HEK293T (cell line): ENCODE measurements at regions not wholly inside any gene's neighbourhood (a gene's known extent, or its start where the extent isn't known, plus 50 kb on each side); places are given as distances from the start of the nearest gene placed in this dataset.
"Not testable (repeated sequence)": the region's sequence is repeated elsewhere in the genome, so short reads cannot be mapped to it uniquely, and the experiment has no call there.

Experiments used
- ARNT ChIP-seq: fragments of 450-650 bp; IDR thresholded peaks from 2 replicates; pipeline ENCODE4 v1.6.1; 2017; ENCODE audit warnings: mild to moderate bottlenecking
- FOXA1 ChIP-seq: fragments of 450-650 bp; IDR thresholded peaks from 2 replicates; pipeline ENCODE4 v1.6.1; 2016; ENCODE audit warnings: mild to moderate bottlenecking
- FOXM1 ChIP-seq: fragments of 450-650 bp; IDR thresholded peaks from 2 replicates; pipeline ENCODE4 v1.6.1; 2017; ENCODE audit warnings: mild to moderate bottlenecking, borderline replicate concordance
- HDGF ChIP-seq: fragments of 450-650 bp; IDR thresholded peaks from 2 replicates; pipeline ENCODE4 v1.6.1; 2017; ENCODE audit warnings: antibody characterized with exemption, borderline replicate concordance
- L3MBTL2 ChIP-seq: fragments of 450-650 bp; conservative IDR thresholded peaks from 2 replicates; pipeline ENCODE4 v1.6.1; 2016; ENCODE audit warnings: mild to moderate bottlenecking
- LEF1 ChIP-seq: fragments of 450-650 bp; IDR thresholded peaks from 2 replicates; pipeline ENCODE4 v1.6.1; 2017; ENCODE audit warnings: mild to moderate bottlenecking, borderline replicate concordance
- NFRKB ChIP-seq: fragments of 450-650 bp; IDR thresholded peaks from 2 replicates; pipeline ENCODE4 v1.6.1; 2016; ENCODE audit warnings: mild to moderate bottlenecking, moderate library complexity
- SP1 ChIP-seq: fragments of 450-650 bp; IDR thresholded peaks from 2 replicates; pipeline ENCODE4 v1.6.1; 2017
- ZNF384 ChIP-seq: fragments of 450-650 bp; IDR thresholded peaks from 2 replicates; pipeline ENCODE4 v1.6.1; 2016

GRCh38 chr1:83274656-83275055 is 724.3 kb downstream of the TTLL7 start:
- not testable (repeated sequence) for TF ChIP-seq L3MBTL2, SP1, LEF1, NFRKB, FOXA1, FOXM1, ARNT, HDGF, ZNF384
